DOHH2 (cell line): ENCODE measurements at regions not wholly inside any gene's neighbourhood (a gene's known extent, or its start where the extent isn't known, plus 50 kb on each side); places are given as distances from the start of the nearest gene placed in this dataset.

Experiments
- CTCF ChIP-seq: fragments of 200-600 bp; sonication (generic); IDR thresholded peaks from one replicate; pipeline ENCODE4 v1.5.1; 2014; ENCODE audit warnings: antibody characterized with exemption, mild to moderate bottlenecking, low read depth, low read length; ENCODE audit not compliant: poor library complexity, severe bottlenecking
- EZH2phosphoT487 ChIP-seq: fragments of 200-600 bp; sonication (generic); IDR thresholded peaks from 2 replicates; pipeline ENCODE4 v1.6.1; 2017; ENCODE audit warnings: borderline replicate concordance, mild to moderate bottlenecking, antibody characterized with exemption, low read length, moderate library complexity, mixed read lengths

DNA sequence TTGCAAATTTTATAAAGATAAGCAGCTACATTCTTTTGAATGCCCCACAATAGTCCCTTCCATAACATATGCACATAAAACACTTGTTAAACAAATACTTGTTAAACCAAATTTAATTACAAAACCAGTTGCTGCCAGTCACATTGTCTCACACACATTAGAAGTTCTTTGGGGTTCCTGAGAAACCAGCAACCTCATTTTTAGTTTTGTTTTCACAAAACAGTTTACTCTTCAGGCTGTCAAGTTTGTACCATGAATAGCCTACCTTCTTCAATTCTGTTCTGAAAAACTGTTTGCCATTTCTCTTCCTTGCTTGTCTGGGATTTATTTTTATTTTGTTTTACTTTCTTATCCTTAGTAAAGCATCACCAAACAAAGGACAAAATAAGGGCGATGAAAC is 176.5 kb upstream of the PHF14 start:
- TF ChIP-seq CTCF (no peak), EZH2phosphoT487 (no peak)
